NCI-H748 (cell line): ENCODE measurements at regions not wholly inside any gene's neighbourhood (a gene's known extent, or its start where the extent isn't known, plus 50 kb on each side); places are given as distances from the start of the nearest gene placed in this dataset.
"Not testable (repeated sequence)": the region's sequence is repeated elsewhere in the genome, so short reads cannot be mapped to it uniquely, and the experiment has no call there.

ENCODE experiments used
- DNase-seq: peaks from one replicate; lab custom pipeline; 2025; ENCODE audit not compliant: unreplicated experiment; lab: John Stamatoyannopoulos, UW

DNA sequence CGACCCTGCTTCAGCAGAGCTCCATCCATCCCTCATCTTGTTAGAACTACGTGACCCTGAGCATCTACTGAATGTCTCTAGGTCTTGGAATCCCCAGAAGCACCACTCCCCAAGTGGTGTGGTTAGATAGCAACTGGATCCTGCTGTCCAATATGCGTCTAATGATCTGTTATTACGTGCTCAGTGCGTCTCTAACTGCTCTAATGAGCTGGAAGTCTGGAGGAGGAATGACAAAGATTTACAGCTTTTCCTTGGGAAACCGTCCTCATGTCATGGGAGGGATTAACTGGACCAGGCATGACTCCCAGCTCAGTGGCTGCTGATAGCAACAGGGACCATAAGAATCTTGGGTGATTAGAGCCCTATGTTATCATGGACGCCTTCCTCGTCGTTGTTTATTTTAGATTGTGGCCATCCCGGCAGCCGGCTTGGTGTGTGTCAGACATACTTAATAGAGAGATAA, 150.9 kb downstream of the HS3ST3B1 start:
- no peak for DNase-seq

DNA sequence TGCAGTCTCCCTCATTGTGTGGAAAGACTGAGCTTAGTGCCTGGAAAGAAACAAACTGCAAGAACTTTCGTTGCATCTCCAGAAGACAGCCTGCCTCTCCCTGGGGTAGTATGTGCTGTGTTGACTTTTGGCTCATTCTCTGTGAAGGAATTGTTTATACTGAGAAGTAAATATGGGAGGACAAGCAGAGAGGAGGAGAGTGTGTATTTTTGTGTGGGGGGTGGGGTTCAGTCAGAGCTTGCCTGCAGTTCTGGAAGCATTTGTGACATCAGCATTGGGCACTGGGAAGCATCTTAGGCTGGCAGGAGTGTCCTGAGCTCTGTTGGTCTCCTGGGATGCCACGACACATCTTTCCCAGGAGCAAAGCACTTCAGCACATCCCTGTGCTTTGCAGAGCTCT, 147.9 kb downstream of the HS3ST3B1 start:
- DNase-seq = no peak

DNA sequence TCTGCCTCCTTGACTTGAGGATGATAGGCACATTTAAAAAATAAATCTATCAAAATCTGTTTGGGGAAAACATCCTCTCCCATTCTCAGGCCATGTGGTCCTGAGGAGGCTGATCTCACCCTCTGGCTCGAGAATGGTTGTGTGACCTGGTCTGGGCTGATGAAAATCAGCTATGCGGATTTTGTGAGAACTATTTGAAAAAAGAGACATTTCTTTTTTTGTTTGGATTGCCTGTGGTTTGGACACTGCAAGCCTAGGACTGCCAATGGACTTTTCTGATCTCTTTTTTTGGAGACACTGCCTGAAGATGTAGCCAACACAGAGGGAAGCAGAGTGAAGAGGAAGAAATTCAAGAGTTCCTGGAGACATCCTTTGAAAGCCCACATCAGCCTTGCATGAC, 145.9 kb downstream of the HS3ST3B1 start:
- no peak for DNase-seq

DNA sequence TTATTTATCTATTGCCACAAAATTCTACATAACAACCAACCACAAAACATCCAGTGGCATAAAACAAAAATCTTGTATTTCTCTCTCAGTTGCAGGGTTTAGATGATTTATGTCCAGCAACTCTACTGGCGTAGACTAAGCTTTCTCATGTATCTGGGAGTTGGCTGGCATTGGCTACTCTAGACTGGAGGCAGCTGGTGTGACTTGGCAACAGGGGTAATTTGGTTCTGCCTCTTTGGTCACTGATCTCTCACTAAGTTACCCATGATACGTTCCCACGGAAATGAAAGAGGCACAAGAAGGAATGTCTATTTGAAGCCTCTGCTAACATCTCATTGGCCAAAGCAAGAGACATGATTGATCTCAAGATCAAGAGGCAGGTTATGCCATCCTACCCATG, 144.0 kb downstream of the HS3ST3B1 start:
- no peak for DNase-seq

DNA sequence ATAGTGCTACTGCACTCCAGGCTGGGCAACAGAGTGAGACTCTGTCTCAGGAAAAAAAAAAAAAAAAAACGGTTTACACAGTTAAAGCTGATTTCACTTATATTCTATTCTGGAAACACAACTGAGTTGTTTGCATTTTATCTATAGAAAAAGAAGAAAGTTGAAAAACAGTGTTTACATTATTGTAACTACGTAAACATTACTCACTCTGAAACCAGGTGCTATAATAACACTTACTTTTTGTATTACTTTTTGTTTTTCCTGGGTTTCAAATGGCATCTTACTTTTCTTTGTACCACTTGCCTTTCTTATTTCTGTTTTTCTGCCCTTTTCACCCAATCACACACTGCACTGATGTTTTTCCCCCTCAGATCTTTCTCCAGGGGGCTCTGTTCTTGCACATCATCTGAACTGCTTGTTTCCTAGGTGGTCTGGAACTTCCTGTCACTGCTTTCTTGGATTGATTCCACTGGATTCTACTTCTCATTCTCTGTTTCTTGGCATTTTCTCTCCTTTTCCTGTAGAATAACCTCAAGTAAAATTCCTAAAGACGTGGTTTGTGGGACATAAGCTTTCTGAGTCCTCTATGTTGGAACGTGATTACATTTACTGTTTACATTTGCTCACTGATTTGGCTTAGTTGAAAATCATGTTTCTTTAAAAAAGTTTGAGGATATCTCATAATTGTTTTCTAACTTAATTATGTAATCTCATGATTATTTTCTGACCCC, 142.1 kb downstream of the HS3ST3B1 start:
- no peak for DNase-seq

DNA sequence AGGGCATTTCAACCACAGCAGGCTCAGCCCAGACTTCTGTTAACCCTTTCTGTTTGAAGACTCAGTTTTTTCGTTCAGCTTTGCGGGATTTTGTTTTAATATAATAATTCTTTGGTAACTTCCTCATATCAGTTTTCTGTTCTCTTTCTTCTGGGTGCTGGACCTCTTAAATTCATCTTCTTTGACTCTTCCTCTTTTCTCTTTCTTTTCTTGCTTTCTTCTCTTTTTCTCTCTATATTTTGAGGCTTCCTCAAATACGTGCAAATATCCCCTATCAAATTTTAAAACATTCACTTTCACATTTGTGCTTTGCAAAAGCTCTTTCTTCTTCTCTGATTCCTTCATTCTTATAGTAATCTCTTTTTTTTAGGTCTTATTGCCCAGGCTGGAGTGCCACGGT, 136.3 kb downstream of the HS3ST3B1 start:
- DNase-seq = no peak

DNA sequence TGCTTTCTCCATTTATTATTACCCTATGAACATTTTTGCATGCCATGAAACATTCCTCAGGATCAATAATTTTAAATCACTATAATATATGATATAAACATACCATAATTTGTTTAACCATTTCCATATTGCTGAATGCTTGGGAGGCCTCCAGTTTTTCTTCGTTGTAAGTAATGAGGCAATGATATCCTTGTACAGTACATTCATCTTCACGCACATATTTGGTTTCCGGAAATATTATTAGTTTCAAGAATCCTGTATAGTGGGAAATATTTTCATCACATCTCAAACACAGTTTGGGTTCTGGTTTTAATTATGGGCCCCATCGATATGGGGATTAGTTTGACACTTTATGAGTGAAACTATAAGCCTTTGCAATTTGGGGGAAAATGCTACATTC, 135.4 kb downstream of the HS3ST3B1 start:
- DNase-seq = no peak

DNA sequence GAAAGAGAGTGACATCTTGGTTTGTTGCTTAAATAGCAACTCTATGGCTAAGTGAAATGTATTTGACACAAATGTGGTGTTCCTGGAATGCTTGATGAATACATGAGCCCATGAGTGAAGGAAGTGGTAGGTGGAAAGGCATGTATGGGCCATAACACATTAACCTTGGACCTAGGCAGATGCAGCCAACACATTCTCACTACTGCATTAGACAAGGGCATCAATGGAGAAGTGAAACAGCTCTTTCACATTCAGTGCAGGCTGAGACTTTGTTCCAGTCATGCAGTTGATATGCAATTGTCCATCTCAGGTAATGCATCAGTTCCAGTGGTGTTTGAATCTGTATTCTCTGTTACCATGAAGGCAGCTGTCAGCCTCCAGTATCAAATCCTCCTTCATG, 133.6 kb downstream of the HS3ST3B1 start:
- no peak for DNase-seq

DNA sequence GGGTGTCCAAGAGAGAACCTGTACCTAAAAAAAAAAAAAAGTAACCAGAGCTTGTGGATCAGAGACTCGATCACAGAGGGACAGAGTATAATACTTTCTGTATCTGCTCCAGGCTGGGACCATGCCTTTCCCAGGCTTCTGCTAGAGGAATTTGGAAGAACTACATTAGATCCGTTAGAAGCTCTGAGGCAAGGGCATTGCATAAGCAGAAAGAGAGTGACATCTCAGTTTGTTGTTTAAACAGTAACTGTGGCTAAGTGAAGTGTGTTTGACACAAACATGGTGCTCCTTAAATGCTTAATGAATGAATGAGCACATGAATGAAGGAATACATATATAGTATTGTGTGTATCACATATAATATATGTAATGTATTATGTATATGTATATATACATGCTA, 131.2 kb downstream of the HS3ST3B1 start:
- no peak for DNase-seq

DNA sequence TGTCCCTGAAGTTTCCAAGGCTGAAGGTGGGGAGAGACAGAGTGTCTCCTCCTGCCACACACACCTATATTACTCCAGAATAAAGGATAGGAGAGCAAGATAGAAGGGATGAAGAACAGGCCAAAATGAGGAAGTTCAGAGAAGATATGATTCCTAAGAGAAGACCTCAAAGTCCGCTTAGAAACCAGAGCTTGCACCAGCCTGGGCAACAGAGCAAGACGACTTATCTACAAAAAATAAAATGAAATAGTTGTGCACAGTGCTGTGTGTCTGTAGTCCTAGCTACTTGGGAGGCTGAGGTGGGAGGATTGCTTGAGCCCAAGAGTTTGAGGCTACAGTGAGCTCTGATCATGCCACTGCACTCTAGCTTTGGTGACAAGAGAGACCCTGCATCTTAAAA, 128.2 kb downstream of the HS3ST3B1 start:
- no peak for DNase-seq

DNA sequence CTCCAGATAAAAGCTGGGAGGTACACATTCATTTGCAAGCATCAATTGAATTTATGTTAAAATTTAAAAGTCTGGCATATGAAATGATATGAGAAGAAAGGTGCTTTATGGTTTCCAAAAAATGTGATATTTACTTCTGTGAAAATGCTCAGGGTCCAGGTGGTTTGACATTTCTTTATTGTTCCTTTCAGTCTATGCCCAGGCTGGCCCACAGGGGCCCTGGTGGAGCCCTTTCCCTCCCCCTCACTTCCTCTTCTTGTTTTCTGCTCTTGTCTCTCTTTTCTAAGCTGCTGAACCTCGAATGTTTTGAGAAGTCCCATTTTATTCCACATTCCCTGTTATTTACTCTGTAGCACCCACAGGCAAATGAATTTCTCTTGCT, 127.8 kb downstream of the HS3ST3B1 start:
- no peak for DNase-seq

DNA sequence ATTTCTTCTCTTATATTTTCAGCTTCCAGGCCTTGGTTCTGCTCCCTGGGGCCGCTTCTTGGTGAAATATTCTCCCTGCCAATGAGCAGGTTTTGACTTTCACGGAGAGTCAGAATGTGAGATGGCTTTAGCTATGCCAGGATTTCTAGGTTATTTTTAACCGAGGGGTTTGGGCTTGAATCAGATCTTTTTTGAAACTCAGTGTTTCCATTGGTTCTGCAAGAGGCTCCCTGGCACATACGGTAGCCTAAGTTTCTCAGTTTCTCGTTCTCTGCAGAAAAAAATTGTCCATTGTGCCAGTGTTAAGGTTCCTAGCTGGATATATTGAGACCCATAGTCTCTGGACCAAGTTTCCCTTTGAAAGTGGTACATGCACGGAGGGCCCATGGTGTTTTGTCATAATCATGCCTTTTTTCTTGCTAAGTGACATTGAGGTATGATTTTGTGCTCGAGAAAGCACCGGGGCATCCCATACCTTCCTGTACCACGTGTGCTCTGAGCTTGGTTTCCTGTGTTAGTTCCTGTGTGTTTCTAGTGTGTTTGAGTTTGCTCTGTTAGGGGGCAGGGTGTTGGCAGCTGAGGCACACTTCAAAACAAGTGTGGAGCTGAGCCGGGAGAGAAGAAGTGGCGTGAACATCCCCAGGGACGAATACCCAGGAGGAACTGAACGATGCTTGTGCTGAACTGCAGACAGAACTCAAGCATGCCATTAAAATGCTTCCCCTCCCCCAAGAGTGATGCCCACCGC, 127.2 kb downstream of the HS3ST3B1 start:
- no peak for DNase-seq

DNA sequence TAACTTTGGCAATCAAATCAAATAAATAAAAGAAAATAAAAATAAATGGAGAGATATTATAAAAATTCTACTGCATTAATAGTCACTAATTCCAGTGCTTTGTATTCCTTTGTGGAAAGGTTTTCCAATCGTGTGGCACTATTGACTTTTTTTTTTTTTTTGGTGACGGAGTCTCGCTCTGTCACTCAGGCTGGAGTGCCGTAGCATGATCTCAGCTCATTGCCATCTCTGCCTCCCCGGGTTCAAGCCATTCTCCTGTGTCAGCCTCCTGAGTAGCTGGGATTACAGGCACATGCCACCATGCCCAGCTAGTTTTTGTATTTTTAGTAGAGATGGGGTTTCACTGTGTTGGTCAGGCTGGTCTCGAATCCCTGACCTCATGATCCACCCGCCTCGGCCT, 122.3 kb downstream of the HS3ST3B1 start:
- DNase-seq = not testable (repeated sequence)

DNA sequence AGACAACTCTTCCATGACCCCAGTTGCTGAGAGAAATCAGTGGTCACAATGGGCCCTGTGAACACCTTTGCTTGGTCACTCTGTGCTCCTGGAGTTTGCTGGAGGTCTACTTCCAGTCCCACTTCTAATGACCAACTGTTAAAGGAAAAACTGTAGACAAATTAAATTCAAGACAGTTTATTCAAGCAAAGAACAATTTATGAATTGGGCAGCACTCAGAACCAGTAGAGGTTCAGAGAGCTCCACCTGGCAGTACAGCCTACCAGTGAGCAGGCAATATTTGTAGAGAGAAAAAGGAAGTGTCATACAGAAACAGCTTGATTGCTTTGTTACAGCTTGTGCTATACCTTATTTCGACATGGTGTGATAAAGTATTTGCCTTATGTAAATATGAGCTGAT, 116.5 kb downstream of the HS3ST3B1 start:
- DNase-seq = no peak

DNA sequence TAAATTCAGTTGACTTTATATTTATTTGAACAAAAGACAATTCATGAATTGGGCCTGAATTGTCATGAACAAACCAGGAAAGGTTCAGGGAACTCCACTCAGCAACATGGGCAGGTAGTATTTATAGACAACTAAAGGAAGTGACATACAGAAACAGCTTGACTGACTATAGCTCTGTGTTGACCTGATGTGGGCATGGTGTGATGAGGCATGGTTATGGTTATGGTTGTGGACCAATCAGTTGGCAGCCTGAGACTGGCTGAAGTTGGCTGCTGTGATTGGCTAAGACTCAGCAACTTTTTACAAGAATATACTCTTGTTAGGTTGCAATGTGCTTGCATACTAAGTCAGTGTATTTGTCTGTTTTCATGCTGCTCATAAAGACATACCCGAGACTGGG, 108.4 kb downstream of the HS3ST3B1 start:
- DNase-seq = no peak

DNA sequence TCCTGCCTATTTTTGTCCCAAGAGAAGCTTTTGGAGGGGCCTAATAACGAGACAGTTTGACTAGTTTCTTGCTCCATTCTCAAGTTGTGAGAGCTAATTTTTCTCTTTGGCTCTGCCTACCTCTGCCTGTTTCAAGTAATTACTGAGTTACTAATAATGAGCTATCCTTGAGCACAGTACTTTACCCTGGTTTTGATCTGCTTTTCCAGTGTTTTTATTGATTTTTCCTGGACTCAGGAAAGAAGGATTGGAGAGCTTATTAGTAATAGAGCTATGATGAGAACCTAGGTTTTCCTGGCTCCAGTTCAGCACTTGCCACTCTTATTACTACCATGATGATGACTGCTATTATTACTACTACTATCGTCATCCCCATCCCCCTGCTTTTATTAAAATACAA, 106.7 kb downstream of the HS3ST3B1 start:
- DNase-seq = no peak

DNA sequence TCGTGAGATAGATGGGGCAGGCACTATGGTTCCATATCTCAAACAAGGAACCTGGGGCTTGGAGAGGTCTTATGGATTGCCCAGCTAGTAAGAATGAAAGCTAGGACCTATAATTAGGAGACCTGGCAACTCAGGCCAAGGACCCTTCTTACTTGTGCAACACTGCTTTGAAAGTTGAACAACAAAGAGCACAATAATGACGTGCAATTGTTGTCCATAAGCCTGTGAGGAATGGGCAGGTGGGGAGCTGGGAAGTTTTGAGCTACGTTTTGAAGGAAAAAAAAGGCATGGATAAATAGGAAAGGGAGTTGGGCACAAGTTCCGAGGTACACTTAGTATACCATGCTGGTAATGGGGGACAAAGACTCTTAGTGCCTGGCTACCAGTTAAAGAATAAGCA, 104.3 kb downstream of the HS3ST3B1 start:
- DNase-seq = no peak
